HAP-1 (cell line): ENCODE measurements at regions not wholly inside any gene's neighbourhood (a gene's known extent, or its start where the extent isn't known, plus 50 kb on each side); places are given as distances from the start of the nearest gene placed in this dataset.

Experiments used
- DNase-seq, 2 experiments: peaks; one replicate each; pipeline ENCODE4 v3.0.0-alpha.2; 2016 to 2020; ENCODE audit warnings: low spot score in 2 of 2
- H3K27me3 ChIP-seq: fragments of 250-450 bp; sonication (Bioruptor Pico); 2 replicates; pipeline ENCODE4 v1.5.1; 2020; ENCODE audit warnings: low read depth, mild to moderate bottlenecking, moderate library complexity
- H3K36me3 ChIP-seq: fragments of 250-450 bp; sonication (Bioruptor Pico); replicated peaks from 2 replicates; pipeline ENCODE4 v1.5.1; 2020; ENCODE audit warnings: mild to moderate bottlenecking
- H3K4me1 ChIP-seq: fragments of 250-450 bp; sonication (Bioruptor Pico); 2 replicates; pipeline ENCODE4 v1.5.1; 2020; ENCODE audit warnings: mild to moderate bottlenecking
- H3K4me3 ChIP-seq: fragments of 250-450 bp; sonication (Bioruptor Pico); 2 replicates; pipeline ENCODE4 v1.5.1; 2020; ENCODE audit warnings: mild to moderate bottlenecking, moderate library complexity
- H3K9me3 ChIP-seq: fragments of 250-450 bp; sonication (Bioruptor Pico); 2 replicates; pipeline ENCODE4 v1.5.1; 2020; ENCODE audit warnings: mild to moderate bottlenecking, moderate library complexity
- in situ Hi-C: fragments of 300-500 bp; cut with MboI; formaldehyde crosslinking; loops from 3 replicates; pipeline ENCODE4 v1.14.3; 2020; ENCODE audit warnings: low sequenced_read_pairs, inconsistent platforms, mixed read lengths

DNA sequence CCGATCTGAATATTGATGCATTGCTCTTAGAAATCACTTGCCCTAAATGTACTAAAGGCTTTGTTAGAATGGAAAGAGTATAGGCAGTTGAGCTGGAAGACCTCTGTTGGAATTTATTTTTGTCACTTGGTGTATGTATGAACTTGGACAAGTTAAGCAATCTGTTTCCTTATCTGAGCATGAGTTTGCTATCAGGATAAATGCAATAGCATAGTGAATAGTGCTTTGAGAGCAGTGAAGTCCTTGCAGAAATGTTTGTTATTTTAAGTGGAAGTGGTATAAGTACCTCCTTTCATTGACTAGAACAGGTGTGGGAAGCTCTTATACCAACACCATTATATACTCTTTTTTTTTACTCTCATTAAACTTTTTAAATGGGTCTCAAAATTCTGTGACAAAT lies 146.4 kb upstream of the ONECUT1 start:
- in situ Hi-C loops, result no loop called here
- DNase-seq, result no peak
- Histone ChIP-seq H3K9me3 (no peaks in the 10 kb centered on the region), H3K27me3 (no peaks in the 10 kb centered on the region; the same call in 1 of the 2 replicates), H3K4me1 (no peaks in the 10 kb centered on the region), H3K36me3 (no peaks in the 10 kb centered on the region), H3K4me3 (no peak overlapping the region)

- H3K4me1 ChIP-seq, result no peaks in the 10 kb centered on the region; the same call in 1 of the 2 replicates
- H3K27me3 ChIP-seq, result 0 out of 2 replicates have a peak, but pooled peaks cover 3% of the 10 kb centered on the region
- H3K36me3 ChIP-seq, result no peaks in the 10 kb centered on the region
- in situ Hi-C loops, result no loop called here
- DNase-seq, result no peak
- H3K9me3 ChIP-seq, result no peaks in the 10 kb centered on the region
- no peak overlapping the region for H3K4me3 ChIP-seq
Measured at GRCh38 chr15:52925130-52925529, 135.0 kb upstream of the ONECUT1 start.

DNA sequence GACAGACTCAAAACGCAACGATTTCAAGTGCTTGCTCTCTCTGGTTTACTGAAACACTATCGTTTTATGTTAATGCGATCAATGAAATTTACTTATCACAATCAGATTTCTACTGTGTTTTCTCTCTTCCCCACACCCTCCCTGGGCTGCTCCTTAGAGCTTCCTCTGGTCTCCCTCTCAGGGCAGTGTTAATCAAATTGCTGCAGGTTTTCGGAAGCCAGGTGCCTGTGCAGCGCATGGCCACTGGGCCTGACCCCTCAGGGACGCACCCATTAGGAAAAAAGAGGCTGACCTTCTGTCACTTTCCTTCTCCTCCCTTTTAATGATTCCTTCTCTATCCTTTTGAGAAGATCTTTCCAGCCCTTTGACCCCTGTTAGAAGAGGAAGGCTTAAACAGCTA lies 134.5 kb upstream of the ONECUT1 start:
- Histone ChIP-seq H3K36me3 (no peaks in the 10 kb centered on the region), H3K4me1 (no peaks in the 10 kb centered on the region; the same call in 1 of the 2 replicates), H3K27me3 (0 out of 2 replicates have a peak, but pooled peaks cover 3% of the 10 kb centered on the region), H3K9me3 (no peaks in the 10 kb centered on the region), H3K4me3 (no peak overlapping the region)
- DNase-seq, result no peak
- in situ Hi-C loops, result no loop called here

GRCh38 chr15:52923626-52924025 lies 133.5 kb upstream of the ONECUT1 start:
- no peak overlapping the region for H3K4me3 ChIP-seq
- H3K27me3 ChIP-seq, result 0 out of 2 replicates have a peak, but pooled peaks cover 3% of the 10 kb centered on the region
- H3K36me3 ChIP-seq, result no peaks in the 10 kb centered on the region
- DNase-seq, result no peak
- in situ Hi-C loops, result no loop called here
- H3K4me1 ChIP-seq, result no peaks in the 10 kb centered on the region
- H3K9me3 ChIP-seq, result no peaks in the 10 kb centered on the region

- in situ Hi-C loops, result no loop called here
- no peak overlapping the region for H3K4me3 ChIP-seq
Measured at GRCh38 chr15:52922871-52923270, 132.7 kb upstream of the ONECUT1 start.

DNA sequence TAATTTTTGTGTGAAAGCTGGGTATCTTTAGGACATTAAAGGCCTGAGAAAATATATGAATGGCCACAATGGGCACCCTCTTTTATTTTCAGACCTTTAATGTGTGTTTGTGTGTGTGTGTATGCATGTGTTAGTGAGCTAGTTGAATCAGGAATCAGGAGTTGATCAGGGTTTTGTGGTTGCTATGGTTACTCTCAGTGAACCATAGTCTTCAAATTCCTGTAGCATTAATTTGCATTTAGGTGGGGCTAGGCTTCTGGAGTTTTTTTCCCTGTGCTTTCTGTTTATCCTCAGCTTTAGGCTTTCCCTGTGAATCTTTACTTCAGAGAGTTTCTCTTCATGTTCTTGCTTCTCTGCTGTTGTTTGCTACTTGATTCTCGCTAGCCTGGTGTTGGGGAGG lies 122.0 kb upstream of the ONECUT1 start:
- Histone ChIP-seq H3K9me3 (no peaks in the 10 kb centered on the region), H3K4me3 (no peak overlapping the region), H3K36me3 (no peaks in the 10 kb centered on the region), H3K4me1 (no peaks in the 10 kb centered on the region), H3K27me3 (no peaks in the 10 kb centered on the region; the same call in 1 of the 2 replicates)
- in situ Hi-C loops, result no loop called here
- no peak for DNase-seq

More at GRCh38 chr15:52922871-52923270, 132.7 kb upstream of the ONECUT1 start:
- H3K4me1 ChIP-seq, result no peaks in the 10 kb centered on the region
- no peaks in the 10 kb centered on the region for H3K9me3 ChIP-seq
- H3K36me3 ChIP-seq, result no peaks in the 10 kb centered on the region
- H3K27me3 ChIP-seq, result 0 out of 2 replicates have a peak, but pooled peaks cover 3% of the 10 kb centered on the region
- DNase-seq, result no peak

- DNase-seq, result no peak
- no peaks in the 10 kb centered on the region; the same call in 1 of the 2 replicates for H3K4me1 ChIP-seq
- no peaks in the 10 kb centered on the region for H3K36me3 ChIP-seq
- H3K27me3 ChIP-seq, result peaks cover 2% of the 10 kb centered on the region; the same call in 1 of the 2 replicates
- in situ Hi-C loops, result no loop called here
- no peaks in the 10 kb centered on the region for H3K9me3 ChIP-seq
- no peak overlapping the region for H3K4me3 ChIP-seq
Measured at GRCh38 chr15:52893338-52893737, 103.2 kb upstream of the ONECUT1 start.

- Histone ChIP-seq H3K9me3 (no peaks in the 10 kb centered on the region), H3K4me3 (no peak overlapping the region), H3K27me3 (no peaks in the 10 kb centered on the region), H3K36me3 (no peaks in the 10 kb centered on the region), H3K4me1 (peaks cover 13% of the 10 kb centered on the region)
- DNase-seq, result peak in 1 of 2 experiments; percentile 18
- in situ Hi-C loops, result no loop called here
Measured at GRCh38 chr15:52879904-52880303, 89.8 kb upstream of the ONECUT1 start.

DNA sequence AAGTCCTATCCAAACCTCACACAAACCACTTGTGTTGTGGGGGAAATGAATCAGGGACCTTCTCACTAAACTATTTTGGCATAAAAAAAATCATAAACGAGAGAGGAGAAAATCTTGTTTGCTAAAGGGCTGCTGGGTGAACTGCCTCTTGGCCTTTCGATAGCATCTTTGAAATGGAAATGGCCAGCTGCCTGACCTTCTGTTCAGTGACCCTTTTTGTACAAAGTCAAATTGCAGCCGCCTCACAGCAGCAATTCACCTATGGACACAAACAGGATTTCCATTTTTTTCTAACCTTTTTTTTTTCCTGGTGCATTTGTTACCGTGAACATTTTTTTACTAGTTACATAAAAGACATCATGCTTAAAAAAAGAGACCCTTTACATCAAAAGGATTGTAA lies 89.0 kb upstream of the ONECUT1 start:
- Histone ChIP-seq H3K4me3 (no peak overlapping the region), H3K36me3 (no peaks in the 10 kb centered on the region), H3K9me3 (no peaks in the 10 kb centered on the region), H3K4me1 (peaks cover 13% of the 10 kb centered on the region), H3K27me3 (no peaks in the 10 kb centered on the region)
- in situ Hi-C loops, result no loop called here
- DNase-seq, result no peak

GRCh38 chr15:52876991-52877663 lies 87.0 kb upstream of the ONECUT1 start:
- Histone ChIP-seq H3K36me3 (no peaks in the 10 kb centered on the region), H3K4me1 (peaks cover 13% of the 10 kb centered on the region), H3K9me3 (no peaks in the 10 kb centered on the region), H3K4me3 (no peak overlapping the region), H3K27me3 (no peaks in the 10 kb centered on the region)
- no peak for DNase-seq
- in situ Hi-C loops, result no loop called here

GRCh38 chr15:52872036-52872818 lies 82.1 kb upstream of the ONECUT1 start:
- Histone ChIP-seq H3K9me3 (no peaks in the 10 kb centered on the region), H3K36me3 (no peaks in the 10 kb centered on the region), H3K27me3 (no peaks in the 10 kb centered on the region), H3K4me1 (peaks cover 15% of the 10 kb centered on the region), H3K4me3 (no peak overlapping the region)
- DNase-seq, result no peak
- in situ Hi-C loops, result no loop called here

DNA sequence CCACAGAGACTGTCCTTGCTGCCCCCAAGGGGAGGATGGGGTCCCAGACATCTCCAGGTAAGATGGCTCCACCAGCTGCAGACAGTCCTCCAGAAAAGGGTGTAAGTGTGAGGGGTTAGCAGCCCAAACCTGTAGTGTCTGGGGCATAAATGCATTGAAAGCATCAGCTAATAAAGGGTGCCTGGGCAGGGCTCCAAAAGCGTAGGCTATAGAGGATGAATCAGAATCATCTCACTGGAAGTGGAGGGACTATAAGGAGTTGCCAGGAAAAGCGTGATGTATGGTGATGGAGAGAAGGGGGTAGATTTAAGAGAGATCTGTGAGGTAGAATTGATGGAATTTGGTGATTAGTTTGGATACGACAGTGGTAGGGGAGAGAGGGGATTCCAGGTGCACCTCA lies 79.9 kb upstream of the ONECUT1 start:
- H3K9me3 ChIP-seq, result peaks cover 2% of the 10 kb centered on the region; the same call in 1 of the 2 replicates
- no peaks in the 10 kb centered on the region for H3K36me3 ChIP-seq
- H3K27me3 ChIP-seq, result no peaks in the 10 kb centered on the region
- H3K4me3 ChIP-seq, result no peak overlapping the region
- no peak for DNase-seq
- in situ Hi-C loops, result no loop called here
- H3K4me1 ChIP-seq, result peaks cover 15% of the 10 kb centered on the region

GRCh38 chr15:52866698-52867097 lies 76.6 kb upstream of the ONECUT1 start:
- in situ Hi-C loops, result no loop called here
- H3K36me3 ChIP-seq, result no peaks in the 10 kb centered on the region
- peaks cover 15% of the 10 kb centered on the region for H3K4me1 ChIP-seq
- H3K27me3 ChIP-seq, result no peaks in the 10 kb centered on the region
- H3K4me3 ChIP-seq, result no peak overlapping the region
- peaks cover 2% of the 10 kb centered on the region; the same call in 1 of the 2 replicates for H3K9me3 ChIP-seq
- no peak for DNase-seq

DNA sequence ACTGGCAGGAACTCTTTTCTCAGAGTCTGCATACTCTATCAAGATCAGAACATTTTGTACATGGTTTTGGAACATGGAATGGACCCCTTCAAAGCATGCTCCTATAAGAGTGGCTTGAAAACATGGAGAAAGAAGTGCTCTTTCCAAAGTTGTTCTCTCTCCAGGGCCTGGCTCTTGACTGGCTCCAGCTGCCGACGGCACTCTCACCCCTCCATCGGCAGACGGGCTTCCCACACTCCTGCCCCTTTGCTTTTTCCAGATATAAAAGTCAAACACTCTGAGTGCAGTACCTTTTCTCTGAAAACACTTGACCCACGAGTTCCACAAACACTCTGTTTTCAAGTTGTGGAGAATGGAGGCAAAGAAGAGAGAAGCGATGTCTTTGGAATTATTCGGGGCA lies 72.5 kb upstream of the ONECUT1 start:
- H3K36me3 ChIP-seq, result no peaks in the 10 kb centered on the region
- in situ Hi-C loops, result no loop called here
- DNase-seq, result no peak

More for the DNA sequence above, 72.5 kb upstream of the ONECUT1 start:
- H3K9me3 ChIP-seq, result peaks cover 2% of the 10 kb centered on the region; the same call in 1 of the 2 replicates
- H3K27me3 ChIP-seq, result no peaks in the 10 kb centered on the region
- peaks cover 8% of the 10 kb centered on the region for H3K4me1 ChIP-seq
- no peak overlapping the region for H3K4me3 ChIP-seq
